Bone marrow (tissue), 2 donors: ENCODE measurements at regions not wholly inside any gene's neighbourhood (a gene's known extent, or its start where the extent isn't known, plus 50 kb on each side); places are given as distances from the start of the nearest gene placed in this dataset.

Source experiments
- DNase-seq, 2 donors: peaks; one replicate each; lab custom pipeline; 2025; lab: John Stamatoyannopoulos, UW

DNA sequence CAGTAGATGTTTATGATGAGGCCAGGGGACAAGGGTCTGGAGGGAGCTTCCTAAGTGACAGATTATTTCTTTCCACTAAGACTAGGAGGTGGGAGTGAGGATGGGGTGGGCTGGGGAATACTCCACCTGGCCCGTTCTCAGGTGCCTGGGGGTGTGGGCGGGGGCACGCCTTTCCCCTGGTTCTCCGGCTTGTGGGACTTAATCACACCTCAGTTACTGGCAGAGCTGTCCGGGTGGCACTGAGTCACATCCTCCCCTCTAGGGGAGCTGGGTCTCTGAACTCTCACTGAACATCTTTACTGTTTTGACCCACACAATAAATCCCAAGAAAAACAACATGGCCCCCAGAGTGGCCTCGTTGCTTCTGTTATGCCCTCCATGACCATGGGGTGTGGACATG lies 332.8 kb downstream of the MAF start:
- no peak for DNase-seq

DNA sequence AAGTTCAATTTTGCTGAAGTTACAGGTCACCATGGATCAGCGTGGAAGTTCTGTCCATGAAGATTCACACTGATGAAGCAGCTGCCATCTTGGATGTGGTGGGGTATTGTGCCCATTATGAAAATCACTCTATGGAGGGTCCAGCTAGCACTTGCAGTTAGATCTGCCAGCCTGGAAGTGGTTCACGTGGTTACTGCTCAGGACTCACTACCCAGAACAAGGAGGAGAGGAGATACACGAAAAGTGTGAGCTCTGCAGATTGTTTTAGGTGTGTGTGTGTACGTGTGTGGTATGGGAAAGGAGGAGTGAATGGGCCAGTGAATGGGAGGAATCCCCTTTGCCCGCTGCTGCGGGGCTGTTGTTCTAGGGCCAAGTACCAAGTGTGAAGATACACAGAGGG lies 333.4 kb downstream of the MAF start:
- no peak for DNase-seq

DNA sequence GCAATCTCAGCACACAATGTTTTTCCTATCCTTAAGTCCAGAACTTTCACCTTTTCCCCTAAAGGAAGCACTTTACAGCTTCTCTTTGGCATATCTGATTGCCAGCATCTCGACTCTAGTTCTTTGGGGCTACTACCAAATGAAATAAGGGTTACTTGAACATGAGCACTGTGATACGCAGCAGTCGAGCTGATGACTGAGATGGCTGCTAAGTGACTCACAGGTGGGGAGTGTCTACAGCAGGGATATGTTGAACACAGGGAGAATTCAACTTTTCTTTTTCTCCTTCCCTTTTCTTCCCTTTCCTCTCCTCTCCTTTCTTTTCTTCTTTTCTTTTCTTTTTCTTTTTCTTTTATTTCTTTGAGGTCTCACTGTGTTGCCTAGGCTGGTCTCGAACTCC lies 334.8 kb downstream of the MAF start:
- DNase-seq = no peak

DNA sequence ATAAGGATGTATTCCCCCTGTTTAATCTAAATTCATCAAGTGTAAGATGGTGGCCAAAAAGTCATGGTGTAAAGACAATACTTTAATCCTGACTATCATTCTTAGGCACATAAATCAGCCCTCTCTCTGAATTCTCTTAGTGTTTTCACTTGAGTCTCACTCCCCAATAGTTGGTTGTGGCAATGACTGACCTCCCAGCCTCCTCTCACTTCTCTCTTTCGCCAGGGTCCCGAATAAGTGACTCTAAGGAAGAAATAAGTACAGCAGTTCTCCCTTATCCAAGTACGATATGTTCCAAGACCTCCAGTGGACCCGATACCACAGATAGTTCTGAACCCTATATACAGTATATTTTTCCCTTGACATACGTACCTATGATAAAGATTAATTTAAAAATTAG lies 335.3 kb downstream of the MAF start:
- no peak for DNase-seq

DNA sequence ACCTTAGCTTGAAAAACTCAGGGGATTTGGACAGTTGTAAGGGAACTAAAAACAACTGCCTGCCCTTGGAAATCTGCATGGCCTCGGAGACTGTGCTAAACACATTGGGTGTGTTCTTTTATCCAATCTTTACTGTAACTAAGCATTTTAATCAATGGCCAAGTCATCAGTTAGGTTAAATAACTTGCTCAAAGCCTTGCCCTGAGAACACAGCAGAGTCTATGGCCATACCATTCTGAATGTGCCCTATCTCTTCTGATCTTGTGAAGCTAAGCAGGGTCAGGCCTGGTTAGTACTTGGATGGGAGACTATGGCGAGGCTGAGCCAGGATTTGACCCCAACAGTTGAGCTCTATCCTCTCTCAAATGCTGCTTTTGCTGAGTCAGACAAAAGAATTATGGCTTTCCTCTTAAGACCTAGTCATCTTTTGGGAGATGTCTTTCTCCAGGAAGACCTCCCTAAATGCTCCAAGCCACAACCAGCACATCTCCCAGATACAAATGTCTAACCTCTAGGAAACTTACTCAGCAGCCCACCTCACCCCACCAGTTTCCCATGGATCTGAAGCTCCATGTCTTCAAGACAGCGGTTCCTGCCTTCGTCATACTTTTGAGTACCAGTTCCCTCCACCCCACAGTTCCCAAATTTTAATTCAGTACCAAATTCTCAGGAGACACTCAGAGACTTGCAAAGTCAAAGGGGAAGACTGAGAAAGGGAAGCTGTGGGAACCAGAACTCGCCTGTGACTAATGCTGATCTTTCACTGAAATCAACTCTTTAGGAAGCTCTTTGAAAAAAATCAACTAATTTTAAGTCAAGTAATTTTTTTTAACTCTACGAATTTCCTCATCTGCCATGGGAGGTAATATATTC lies 336.1 kb downstream of the MAF start:
- no peak for DNase-seq

DNA sequence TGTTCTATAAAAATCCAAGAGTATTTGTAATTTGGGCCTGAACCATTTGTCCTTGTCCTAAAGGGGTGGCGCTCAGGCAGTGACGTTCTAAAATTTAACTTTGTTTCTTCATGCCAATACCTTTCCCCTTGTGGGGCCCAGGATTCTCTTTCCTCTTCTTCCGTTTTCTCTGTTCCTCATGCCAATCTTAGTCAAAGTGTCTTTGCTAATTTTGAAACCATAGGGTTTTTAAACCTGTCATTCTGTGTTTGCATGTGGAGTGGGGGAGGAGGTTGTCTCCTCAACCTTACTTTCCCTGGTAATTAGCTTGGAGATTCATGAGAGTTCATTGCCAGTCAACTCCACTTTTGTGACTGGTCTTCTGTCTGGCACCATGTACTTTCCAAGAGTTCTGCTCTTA lies 337.1 kb downstream of the MAF start:
- no peak for DNase-seq
